Activated CD4-positive, alpha-beta T cell treated with anti-CD3 and anti-CD28 coated beads for 36 hours (primary cell): ENCODE measurements at regions not wholly inside any gene's neighbourhood (a gene's known extent, or its start where the extent isn't known, plus 50 kb on each side); places are given as distances from the start of the nearest gene placed in this dataset.
"Not testable (repeated sequence)": the region's sequence is repeated elsewhere in the genome, so short reads cannot be mapped to it uniquely, and the experiment has no call there.

Experiments
- ATAC-seq: fragments of 200-7000 bp; cut with Tn5 transposase; one replicate; pipeline ENCODE4 v1.10.0; 2021; ENCODE audit warnings: mild to moderate bottlenecking, moderate library complexity
- CTCF ChIA-PET: fragments of 350-600 bp; sonication (Branson Sonifier 250); formaldehyde crosslinking; loops from one replicate; lab custom pipeline; 2021; ENCODE audit warnings: antibody characterized with exemption; lab: Charles Lee
- POLR2A ChIA-PET: fragments of 350-600 bp; sonication (Branson Sonifier 250); formaldehyde crosslinking; loops from one replicate; lab custom pipeline; 2021; ENCODE audit warnings: antibody characterized with exemption, inconsistent platforms; lab: Charles Lee
- DNase-seq: peaks from one replicate; pipeline ENCODE4 v3.0.0-alpha.2; 2020
- H3K27ac Mint-ChIP-seq: one replicate; pipeline ENCODE4 v1.8.0; 2021; ENCODE audit warnings: mixed read lengths
- H3K27me3 Mint-ChIP-seq: one replicate; pipeline ENCODE4 v1.8.0; 2021; ENCODE audit warnings: mixed read lengths
- H3K36me3 Mint-ChIP-seq: one replicate; pipeline ENCODE4 v1.8.0; 2021; ENCODE audit warnings: low read depth, mixed read lengths
- H3K4me1 Mint-ChIP-seq: one replicate; pipeline ENCODE4 v1.8.0; 2021; ENCODE audit warnings: mixed read lengths
- H3K4me3 Mint-ChIP-seq: one replicate; pipeline ENCODE4 v1.8.0; 2021; ENCODE audit warnings: mild to moderate bottlenecking, moderate library complexity, mixed read lengths
- H3K9me3 Mint-ChIP-seq: one replicate; pipeline ENCODE4 v1.8.0; 2021; ENCODE audit warnings: low read depth, mixed read lengths
- intact Hi-C, 2 experiments: fragments of 100-400 bp; cut with DNase I in 1 of 2; cut with micrococcal nuclease in 1 of 2; formaldehyde crosslinking; loops; one replicate each; pipeline versions ENCODE4 v1.14.2 to v1.15.1; 2022 to 2024; cut with DNase I, micrococcal nuclease

DNA sequence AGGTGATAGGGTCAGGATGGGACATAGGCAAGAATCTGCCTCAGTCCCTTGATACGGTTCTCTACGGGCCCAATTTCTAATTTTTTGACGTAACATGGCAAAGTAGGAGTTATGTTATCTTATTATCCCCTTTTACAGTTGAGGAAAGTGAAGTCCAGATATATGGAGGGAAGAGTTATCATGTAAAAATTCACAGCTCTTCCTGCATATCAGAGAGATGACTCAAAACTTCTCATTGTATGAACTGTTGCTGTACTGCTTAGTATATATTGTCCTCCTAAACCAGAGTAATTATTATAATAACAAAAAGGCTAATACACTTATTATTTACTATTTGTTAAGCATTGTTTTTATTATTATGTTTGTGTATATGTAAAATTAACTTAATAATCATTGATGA lies 260.5 kb upstream of the IGFBP7 start:
- ATAC-seq, result no peak
- Mint-ChIP-seq H3K27ac (no peak overlapping the region), H3K4me1 (no peaks in the 10 kb centered on the region), H3K4me3 (no peak overlapping the region), H3K27me3 (peaks cover 1% of the 10 kb centered on the region), H3K9me3 (no peaks in the 10 kb centered on the region), H3K36me3 (no peaks in the 10 kb centered on the region)
- ChIA-PET CTCF (interaction anchor here (0.7 kb wide), 1 partner anchor 1301 kb away, joined by 3 read pairs; no protein-coding TSS in a partner anchor), POLR2A (no interaction called here)
- intact Hi-C loops, result no loop called here
- no peak for DNase-seq

DNA sequence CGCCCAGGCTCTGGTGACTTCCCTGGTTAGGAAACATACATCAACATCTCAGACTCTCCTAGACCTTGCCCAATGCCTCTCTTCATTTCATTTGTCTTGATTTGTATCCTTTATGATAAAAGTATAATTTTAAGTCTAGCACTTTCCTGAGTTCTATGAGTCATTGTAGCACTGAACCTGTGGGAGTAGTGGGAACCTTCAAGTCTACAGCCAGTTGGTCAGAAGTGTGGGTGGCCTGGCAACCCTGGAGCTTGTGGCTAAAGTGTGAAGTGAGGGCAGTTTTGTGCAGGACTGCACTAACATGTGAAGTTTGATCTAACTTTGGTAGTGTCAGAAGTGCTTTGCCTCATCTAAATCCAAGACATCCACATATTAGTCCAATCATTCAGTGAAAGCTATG lies 259.3 kb upstream of the IGFBP7 start:
- Mint-ChIP-seq H3K4me3 (no peak overlapping the region), H3K27me3 (peaks cover 1% of the 10 kb centered on the region), H3K36me3 (no peaks in the 10 kb centered on the region), H3K9me3 (no peaks in the 10 kb centered on the region), H3K4me1 (no peaks in the 10 kb centered on the region), H3K27ac (no peak overlapping the region)
- ChIA-PET CTCF (no interaction called here), POLR2A (no interaction called here)
- intact Hi-C loops, result no loop called here
- DNase-seq (no peak), ATAC-seq (no peak)

DNA sequence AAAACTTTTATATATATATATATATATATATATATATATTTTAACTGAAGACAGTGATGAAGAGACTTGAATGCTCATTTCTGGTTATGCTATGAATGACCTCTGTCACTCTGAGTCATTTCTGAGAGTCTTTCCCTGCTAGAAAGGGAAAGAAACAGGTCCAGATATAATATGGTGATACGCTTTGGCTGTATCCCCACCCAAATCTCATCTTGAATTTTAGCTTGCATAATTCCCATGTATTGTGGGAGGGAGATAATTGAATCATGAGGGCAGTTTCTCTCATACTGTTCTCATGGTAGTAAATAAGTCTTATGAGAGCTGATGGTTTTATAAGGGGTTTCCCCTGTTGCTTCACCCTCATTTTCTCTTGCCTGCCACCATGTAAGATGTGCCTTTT lies 254.1 kb upstream of the IGFBP7 start:
- no peaks in the 10 kb centered on the region for H3K4me1 Mint-ChIP-seq
- ATAC-seq (no peak), DNase-seq (no peak)
- ChIA-PET CTCF (interaction anchor here (1.3 kb wide), 1 partner anchor 14 kb away, joined by 3 read pairs; no protein-coding TSS in a partner anchor), POLR2A (no interaction called here)
- no peaks in the 10 kb centered on the region for H3K27me3 Mint-ChIP-seq
- no peak overlapping the region for H3K4me3 Mint-ChIP-seq
- no peak overlapping the region for H3K27ac Mint-ChIP-seq
- intact Hi-C loops, result no loop called here
- H3K9me3 Mint-ChIP-seq, result no peaks in the 10 kb centered on the region
- H3K36me3 Mint-ChIP-seq, result no peaks in the 10 kb centered on the region

DNA sequence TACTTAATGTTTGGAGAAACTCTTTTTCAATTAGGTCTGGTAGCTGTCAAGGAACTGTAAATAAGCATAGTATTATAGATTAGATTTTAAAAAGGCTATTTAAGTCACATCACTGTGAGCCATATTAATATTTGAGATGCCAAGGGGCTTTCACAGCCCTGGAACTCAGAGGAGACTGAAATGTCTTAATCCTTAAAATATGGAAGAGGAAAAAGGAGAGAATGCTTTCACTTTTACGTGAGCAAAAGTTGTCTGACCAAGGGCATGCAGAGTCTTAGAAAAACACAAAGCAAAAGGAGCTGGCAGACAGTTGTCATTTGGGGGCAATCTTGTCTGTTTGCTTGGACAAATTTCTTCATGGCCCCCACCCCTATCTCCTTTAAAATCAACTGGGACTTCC lies 253.2 kb upstream of the IGFBP7 start:
- no peak overlapping the region for H3K27ac Mint-ChIP-seq
- ChIA-PET POLR2A (no interaction called here), CTCF (no interaction called here)
- no peak for DNase-seq
- no peaks in the 10 kb centered on the region for H3K36me3 Mint-ChIP-seq
- H3K9me3 Mint-ChIP-seq, result no peaks in the 10 kb centered on the region
- no peaks in the 10 kb centered on the region for H3K27me3 Mint-ChIP-seq
- H3K4me1 Mint-ChIP-seq, result no peaks in the 10 kb centered on the region
- no peak overlapping the region for H3K4me3 Mint-ChIP-seq
- no peak for ATAC-seq
- intact Hi-C loops, result no loop called here

DNA sequence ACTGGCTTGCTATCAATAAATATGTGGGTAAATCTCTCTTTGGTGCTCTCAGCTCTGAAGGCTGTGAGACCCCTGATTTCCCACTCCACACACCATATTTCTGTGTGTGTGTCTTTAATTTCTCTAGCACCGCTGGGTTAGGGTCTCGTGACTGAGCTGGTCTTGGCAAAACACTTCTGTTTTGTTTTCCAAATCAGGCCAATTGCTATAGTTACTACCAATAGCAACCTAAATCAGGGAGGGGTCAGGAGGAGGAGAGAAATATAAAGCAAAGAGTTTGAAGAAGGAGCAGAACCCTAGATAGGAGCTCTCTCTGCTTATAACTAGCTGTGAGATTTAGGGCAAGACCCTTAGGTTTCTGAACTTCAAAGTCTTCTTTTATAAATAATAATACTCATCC lies 250.5 kb upstream of the IGFBP7 start:
- ChIA-PET POLR2A (no interaction called here), CTCF (no interaction called here)
- DNase-seq (no peak), ATAC-seq (no peak)
- Mint-ChIP-seq H3K4me1 (no peaks in the 10 kb centered on the region), H3K27ac (no peak overlapping the region), H3K36me3 (no peaks in the 10 kb centered on the region), H3K9me3 (no peaks in the 10 kb centered on the region), H3K27me3 (no peaks in the 10 kb centered on the region), H3K4me3 (no peak overlapping the region)
- intact Hi-C loops, result no loop called here

DNA sequence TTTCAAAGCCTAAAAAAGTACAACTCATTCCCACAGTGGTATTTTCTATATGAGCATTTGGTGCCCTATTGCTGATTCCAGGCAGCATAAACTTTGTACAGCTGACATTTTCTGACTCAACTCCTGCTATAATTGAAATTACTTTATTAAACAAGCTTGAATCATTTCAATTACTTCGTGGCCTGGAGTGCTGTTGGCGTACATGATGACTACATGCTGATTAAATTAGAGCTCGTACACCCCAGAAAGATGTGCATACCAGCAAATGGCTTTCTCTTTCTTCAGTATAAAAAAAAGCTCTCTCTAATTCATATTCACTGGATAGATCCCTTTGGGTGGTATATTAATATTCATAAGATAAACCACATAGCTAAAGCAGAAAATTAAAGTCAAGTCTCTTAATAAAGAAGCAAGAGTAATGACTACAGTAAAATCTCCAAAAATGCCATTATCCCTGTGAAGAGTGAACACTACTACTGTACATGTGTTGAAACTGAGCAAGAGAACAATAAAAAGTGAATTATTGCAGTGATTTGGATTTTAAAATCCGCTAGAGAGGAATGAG lies 245.0 kb upstream of the IGFBP7 start:
- CTCF ChIA-PET, result no interaction called here
- no peaks in the 10 kb centered on the region for H3K36me3 Mint-ChIP-seq
- ATAC-seq, result no peak
- intact Hi-C loops, result no loop called here
- no peak overlapping the region for H3K4me3 Mint-ChIP-seq
- no peaks in the 10 kb centered on the region for H3K27me3 Mint-ChIP-seq
- H3K9me3 Mint-ChIP-seq, result no peaks in the 10 kb centered on the region
- H3K27ac Mint-ChIP-seq, result no peak overlapping the region
- POLR2A ChIA-PET, result no interaction called here
- no peaks in the 10 kb centered on the region for H3K4me1 Mint-ChIP-seq
- DNase-seq, result no peak

DNA sequence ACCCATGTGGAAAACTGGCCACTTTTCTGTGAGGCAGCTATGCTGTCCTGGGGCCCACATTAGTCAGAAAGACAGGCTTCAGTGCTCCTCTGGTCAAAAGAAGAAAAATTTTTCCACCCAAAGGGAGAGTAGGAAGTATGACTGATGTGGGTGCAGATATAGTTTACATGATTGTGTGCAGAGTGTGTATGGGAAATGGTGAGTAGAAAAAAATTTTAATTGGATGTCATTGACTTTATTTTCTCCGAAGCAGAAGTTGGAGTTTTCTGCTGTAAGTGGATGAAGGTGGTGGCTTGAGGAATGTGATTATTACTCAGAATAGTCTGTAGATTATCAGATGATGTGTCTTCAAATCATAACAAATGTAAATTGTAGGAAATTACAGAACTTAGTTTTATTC lies 241.5 kb upstream of the IGFBP7 start:
- no peaks in the 10 kb centered on the region for H3K27me3 Mint-ChIP-seq
- DNase-seq (no peak), ATAC-seq (no peak)
- ChIA-PET POLR2A (no interaction called here), CTCF (no interaction called here)
- H3K36me3 Mint-ChIP-seq, result no peaks in the 10 kb centered on the region
- H3K4me1 Mint-ChIP-seq, result no peaks in the 10 kb centered on the region
- intact Hi-C loops, result no loop called here
- no peaks in the 10 kb centered on the region for H3K9me3 Mint-ChIP-seq
- no peak overlapping the region for H3K4me3 Mint-ChIP-seq
- H3K27ac Mint-ChIP-seq, result no peak overlapping the region

DNA sequence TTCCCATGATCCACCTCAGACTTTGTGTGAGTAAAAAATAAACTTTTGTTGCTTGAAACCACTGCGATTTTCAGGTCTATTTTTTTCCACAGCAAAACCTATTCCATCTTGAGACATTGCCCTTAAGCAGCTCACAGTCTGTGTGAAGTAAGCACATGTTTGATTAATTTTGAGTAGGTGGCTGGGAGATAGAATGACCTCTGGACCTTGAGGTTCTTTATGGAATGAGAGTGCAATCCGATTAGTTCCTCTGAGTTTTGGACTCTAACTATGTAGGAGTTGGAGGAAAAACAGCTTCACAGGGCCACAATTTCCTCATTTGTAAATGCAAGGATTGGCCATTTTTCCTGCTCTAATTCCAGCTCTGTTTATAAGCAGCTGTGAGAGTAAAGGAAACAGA lies 234.1 kb upstream of the IGFBP7 start:
- no peaks in the 10 kb centered on the region for H3K27me3 Mint-ChIP-seq
- CTCF ChIA-PET, result no interaction called here
- POLR2A ChIA-PET, result interaction anchor here (0.6 kb wide), 1 partner anchor 77 kb away, joined by 5 read pairs; no protein-coding TSS in a partner anchor

DNA sequence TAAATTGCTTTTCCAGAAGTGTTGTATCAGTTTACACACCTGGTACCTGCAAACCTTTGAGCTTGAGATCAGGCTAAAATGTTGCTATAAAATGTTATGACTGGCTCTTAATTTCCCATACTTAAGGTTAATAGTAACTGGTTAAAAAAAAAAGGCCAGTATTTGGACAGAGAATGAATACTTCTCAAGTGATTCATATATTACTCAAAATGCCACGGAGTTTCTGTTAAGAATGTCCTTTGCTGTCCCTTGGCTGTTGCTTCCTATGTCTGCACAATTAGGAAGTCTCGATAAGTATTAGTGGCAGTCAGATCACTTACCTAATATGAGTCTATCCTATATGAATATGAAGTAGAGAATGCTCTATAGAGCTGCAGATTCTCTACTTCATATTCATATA lies 232.2 kb upstream of the IGFBP7 start:
- peaks cover 3% of the 10 kb centered on the region for H3K9me3 Mint-ChIP-seq
- H3K27me3 Mint-ChIP-seq, result no peaks in the 10 kb centered on the region
- DNase-seq (no peak), ATAC-seq (no peak)
- intact Hi-C loops, result no loop called here
- H3K36me3 Mint-ChIP-seq, result no peaks in the 10 kb centered on the region
- H3K4me1 Mint-ChIP-seq, result no peaks in the 10 kb centered on the region
- no peak overlapping the region for H3K27ac Mint-ChIP-seq
- CTCF ChIA-PET, result no interaction called here
- H3K4me3 Mint-ChIP-seq, result no peak overlapping the region
- POLR2A ChIA-PET, result no interaction called here

More for the DNA sequence above, 234.1 kb upstream of the IGFBP7 start:
- H3K27ac Mint-ChIP-seq, result no peak overlapping the region
- intact Hi-C loops, result loop anchor here in 1 of 2 experiments (1.0 kb wide), 1 partner anchor 24 kb away; no protein-coding TSS in a partner anchor
- no peak overlapping the region for H3K4me3 Mint-ChIP-seq
- H3K36me3 Mint-ChIP-seq, result no peaks in the 10 kb centered on the region
- peaks cover 3% of the 10 kb centered on the region for H3K9me3 Mint-ChIP-seq
- DNase-seq, result no peak
- no peaks in the 10 kb centered on the region for H3K4me1 Mint-ChIP-seq
- ATAC-seq, result no peak

DNA sequence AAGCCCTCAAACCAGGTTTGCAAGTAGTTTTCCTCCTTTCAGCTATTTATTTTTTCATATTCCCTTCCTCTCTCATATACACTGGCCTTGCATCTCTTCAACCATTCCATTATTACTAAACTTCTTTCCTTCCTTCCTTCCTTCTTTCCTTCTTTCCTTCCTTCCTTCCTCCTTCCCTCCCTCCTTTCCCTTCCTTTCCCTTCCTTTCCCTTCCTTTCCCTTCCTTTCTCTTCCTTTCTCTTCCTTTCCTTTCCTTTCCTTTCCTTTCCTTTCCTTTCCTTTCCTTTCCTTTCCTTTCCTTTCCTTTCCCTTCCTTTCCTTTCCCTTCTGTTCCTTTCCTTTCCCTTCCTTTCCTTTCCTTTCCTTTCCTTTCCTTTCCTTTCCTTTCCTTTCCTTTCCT lies 228.7 kb upstream of the IGFBP7 start:
- ATAC-seq, H3K36me3 Mint-ChIP-seq, POLR2A ChIA-PET, CTCF ChIA-PET, DNase-seq, H3K4me1 Mint-ChIP-seq, H3K27ac Mint-ChIP-seq, intact Hi-C loops, H3K27me3 Mint-ChIP-seq, H3K4me3 Mint-ChIP-seq, H3K9me3 Mint-ChIP-seq: not testable (repeated sequence)

DNA sequence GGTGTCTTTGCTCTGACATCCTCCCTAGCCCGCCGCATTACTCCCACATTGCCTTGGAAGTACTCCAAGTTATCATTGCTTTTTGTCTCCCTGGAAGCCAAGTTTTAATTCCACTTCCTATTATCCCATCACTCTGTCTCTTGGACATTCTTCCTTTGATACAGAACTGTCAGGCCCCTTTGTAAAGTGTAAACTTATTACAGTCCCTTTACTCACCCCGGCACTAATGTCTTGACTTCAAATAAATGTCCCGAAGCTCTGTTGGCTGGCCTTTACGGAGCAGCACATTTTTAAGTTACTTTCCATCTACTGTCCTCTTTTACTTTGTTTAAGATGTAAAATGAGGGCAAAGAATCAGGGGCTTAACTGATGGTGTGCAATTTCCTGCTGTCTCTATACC lies 223.5 kb upstream of the IGFBP7 start:
- no peak for DNase-seq
- Mint-ChIP-seq H3K4me3 (no peak overlapping the region), H3K27me3 (no peaks in the 10 kb centered on the region), H3K4me1 (no peaks in the 10 kb centered on the region), H3K36me3 (no peaks in the 10 kb centered on the region), H3K9me3 (no peaks in the 10 kb centered on the region), H3K27ac (no peak overlapping the region)
- POLR2A ChIA-PET, result no interaction called here
- intact Hi-C loops, result no loop called here
- no peak for ATAC-seq
- CTCF ChIA-PET, result no interaction called here

DNA sequence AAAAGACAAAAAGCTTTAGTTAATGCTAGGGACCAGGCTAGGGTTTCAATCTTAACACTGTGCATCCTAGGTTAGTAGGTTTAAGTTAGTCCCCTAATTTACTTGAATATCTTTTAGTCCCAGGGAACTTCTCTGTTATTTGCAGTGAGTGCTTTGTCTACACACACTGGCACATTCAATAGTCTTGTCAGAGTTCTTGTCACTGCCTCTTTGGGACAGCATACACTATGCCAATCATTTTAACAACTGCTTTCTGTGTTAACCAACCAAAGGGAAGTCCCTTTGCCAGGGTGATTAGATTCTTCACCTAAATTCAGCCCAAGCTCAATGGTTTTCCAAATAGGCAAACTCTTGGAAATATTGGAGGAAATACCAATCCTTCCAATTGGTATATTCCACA lies 221.8 kb upstream of the IGFBP7 start:
- H3K36me3 Mint-ChIP-seq, result no peaks in the 10 kb centered on the region
- ChIA-PET POLR2A (no interaction called here), CTCF (no interaction called here)
- no peak overlapping the region for H3K27ac Mint-ChIP-seq
- ATAC-seq (no peak), DNase-seq (no peak)
- no peaks in the 10 kb centered on the region for H3K9me3 Mint-ChIP-seq
- H3K4me3 Mint-ChIP-seq, result no peak overlapping the region
- intact Hi-C loops, result no loop called here
- H3K27me3 Mint-ChIP-seq, result peaks cover 2% of the 10 kb centered on the region
- no peaks in the 10 kb centered on the region for H3K4me1 Mint-ChIP-seq

DNA sequence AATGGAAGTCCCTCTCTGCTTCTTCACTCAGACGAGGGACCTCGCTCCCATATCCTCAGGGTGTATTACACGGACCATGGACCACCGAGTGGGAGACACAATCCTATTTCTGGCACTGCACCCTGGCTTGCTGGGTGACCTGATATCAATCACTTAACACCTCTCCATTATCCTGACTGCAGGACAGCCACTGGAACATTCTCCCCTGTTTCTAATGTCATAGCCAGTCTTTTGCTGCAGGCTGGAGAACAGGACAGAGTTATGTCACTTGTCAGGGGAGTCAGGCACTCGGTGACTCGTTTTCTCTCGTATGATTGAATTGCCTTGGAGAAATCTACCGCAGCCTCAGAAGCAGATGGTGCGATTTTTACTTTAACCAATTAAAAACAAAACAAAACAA lies 219.1 kb upstream of the IGFBP7 start:
- CTCF ChIA-PET, result no interaction called here
- POLR2A ChIA-PET, result no interaction called here

More for the DNA sequence above, 219.1 kb upstream of the IGFBP7 start:
- Mint-ChIP-seq H3K27me3 (peaks cover 2% of the 10 kb centered on the region), H3K27ac (no peak overlapping the region), H3K9me3 (no peaks in the 10 kb centered on the region), H3K36me3 (no peaks in the 10 kb centered on the region), H3K4me1 (no peaks in the 10 kb centered on the region), H3K4me3 (no peak overlapping the region)
- DNase-seq (no peak), ATAC-seq (no peak)
- intact Hi-C loops, result no loop called here
